Stimulated activated naive CD4-positive, alpha-beta T cell (primary cell): ENCODE measurements at regions not wholly inside any gene's neighbourhood (a gene's known extent, or its start where the extent isn't known, plus 50 kb on each side); places are given as distances from the start of the nearest gene placed in this dataset.

Experiments used
- DNase-seq, 6 experiments: peaks; one replicate each; lab custom pipeline; 2025; lab: John Stamatoyannopoulos, UW

DNA sequence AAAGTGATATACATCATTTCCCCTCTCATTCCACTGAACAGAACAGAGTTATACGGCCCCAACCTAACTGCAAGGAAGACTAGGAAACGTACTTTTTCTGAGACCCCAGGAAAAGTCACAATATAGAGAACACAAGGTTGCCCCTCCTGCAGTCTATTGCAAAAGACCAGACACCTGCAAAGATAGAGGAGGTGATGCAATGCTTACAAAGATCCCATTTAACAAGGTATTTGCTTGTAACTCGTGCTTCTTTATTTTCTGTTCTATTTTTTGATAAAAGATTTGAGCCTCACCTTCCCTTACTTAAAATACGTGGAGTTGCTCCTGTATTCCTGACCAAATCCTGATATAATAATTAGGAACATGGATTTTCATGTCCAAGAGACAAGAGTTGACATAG, 793.0 kb upstream of the ID2 start:
- no peak for DNase-seq

DNA sequence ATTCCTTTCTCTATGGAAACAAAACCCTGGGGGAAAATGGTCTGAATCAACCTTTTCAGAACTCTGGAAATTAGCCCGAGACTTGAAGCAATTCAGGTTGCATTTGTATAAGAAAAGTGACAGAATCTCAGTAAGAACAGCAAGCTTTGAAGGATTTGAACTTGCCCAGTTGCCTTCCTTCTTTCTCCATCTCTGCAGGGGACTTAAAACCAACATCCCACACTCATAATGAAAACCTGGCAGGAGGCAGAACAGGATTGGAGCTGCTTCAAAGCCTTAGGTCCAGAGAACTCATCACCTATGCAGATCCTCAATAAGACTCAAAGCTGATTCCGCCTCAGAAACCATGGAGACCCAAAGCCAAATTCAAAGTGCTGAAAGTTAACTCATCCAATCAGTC, 790.5 kb upstream of the ID2 start:
- DNase-seq = no peak

DNA sequence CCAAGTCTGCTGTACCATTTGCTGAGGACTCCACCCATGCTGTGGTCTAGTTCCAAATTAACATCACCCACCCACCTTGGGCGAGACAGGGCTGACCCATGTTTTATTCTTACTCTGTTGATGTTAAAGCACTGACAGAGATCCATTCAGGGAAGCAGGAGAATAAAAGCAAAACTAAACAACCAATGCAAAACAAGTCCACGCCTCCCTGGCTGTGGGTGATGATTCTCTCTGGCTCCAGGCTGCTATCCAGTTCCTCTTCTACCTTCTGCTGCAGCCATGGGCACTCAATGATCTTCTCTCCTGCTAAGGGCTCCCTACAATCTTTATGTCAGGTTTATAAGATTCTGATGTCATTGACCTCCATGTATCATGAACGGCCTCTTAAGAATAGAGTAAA, 786.6 kb upstream of the ID2 start:
- DNase-seq = no peak

DNA sequence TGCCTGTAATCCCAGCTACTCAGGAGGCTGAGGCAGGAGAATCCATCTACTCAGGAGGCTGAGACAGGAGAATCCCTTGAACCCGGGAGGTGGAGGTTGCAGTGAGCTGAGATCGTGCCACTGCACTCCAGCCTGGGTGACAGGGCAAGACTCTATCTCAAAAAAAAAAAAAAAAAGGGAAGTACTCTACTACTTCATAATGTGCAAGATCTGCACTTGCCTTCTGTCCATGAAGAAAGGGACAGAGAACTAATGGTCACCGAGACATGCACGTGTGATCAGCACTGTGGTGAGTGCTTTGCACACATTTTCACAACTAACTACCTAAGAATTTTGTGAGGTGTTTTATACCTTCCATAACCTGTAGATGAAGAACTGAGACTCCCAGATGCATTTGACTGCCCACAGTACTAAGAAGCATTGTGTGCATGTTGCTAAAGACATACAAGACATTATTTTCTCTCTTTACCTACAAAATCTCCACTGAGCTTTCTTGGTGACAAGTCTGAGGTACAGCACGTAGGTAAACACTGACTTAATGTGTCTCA, 784.8 kb upstream of the ID2 start:
- DNase-seq = no peak

DNA sequence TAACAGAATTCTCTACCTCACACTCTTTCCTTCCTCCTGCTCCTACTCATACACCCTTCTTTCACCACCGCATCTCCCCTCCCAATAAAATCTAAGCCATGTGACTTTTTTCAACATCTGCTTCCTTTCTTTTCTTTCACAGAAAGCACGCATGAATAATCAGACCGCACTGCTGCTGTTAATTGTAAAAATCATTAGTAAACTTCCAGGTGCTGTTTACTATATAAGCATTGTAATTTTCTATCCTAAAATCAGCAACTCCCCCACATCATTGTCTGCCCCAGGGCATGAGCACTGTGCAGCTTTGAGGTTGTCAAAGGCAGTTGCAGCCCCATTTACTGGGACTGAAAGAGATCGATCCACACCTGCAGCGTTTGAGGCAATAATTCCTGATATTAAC, 782.6 kb upstream of the ID2 start:
- DNase-seq = no peak

DNA sequence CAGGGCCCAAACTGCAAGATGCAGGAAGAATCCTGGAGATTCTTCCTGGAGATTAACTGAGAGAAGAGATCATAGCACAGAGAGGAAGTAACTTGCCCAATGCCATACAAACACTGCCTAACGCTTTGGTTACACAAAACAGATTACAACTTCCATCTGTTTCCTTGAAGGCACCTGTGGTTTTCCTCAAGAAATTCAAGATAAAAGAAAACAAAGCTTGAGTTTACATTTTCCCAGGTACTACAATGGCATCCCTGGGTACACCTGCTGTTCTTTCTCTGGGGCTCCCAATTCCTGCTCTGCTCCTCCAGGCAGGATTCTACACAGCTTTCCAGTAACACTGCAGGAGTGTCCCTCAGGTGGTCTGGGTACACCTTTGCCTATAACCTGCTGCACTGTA, 781.9 kb upstream of the ID2 start:
- DNase-seq = no peak

DNA sequence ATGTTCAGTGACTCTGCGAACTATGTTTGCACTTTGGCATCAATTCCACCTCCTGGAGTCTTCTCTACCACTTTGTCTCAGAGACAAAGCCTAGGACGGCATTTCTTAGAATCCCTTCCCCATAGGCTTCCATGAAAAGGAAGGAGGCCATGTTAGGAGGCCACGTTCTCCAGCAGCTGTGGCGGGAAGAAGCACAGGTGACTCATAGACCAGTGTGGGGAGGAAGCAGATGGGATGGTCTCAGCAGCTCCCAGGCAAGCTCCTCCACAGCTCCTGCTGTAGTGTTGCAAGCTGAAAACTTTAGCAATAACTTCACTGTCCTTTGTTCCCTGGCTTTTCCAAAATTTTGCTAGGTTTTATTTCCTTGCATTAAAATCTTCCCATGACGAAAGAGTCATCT, 781.3 kb upstream of the ID2 start:
- DNase-seq = no peak

DNA sequence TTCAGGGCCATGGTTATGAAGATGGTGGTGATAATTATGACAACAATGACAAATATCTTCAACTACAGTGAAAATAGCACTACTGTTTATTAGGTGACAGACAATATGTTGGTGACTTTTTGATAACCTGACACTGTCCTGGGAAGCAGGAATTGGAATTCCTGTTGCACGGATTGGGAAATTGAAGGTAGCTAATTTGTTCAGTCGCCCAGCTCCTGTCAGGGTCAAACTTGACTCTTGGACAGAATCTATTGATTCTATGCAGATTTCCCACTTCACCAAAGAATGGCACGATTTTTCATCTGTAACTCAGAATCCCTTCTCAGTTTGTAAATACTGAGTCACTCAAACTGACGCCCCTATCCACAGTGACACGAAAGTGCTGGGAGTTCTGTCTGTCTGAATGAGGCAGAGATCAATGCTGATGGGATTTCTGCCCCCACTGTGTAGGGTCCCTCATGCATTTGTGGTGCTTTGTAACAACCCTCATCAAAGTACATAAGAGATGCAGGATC, 779.5 kb upstream of the ID2 start:
- DNase-seq = no peak

DNA sequence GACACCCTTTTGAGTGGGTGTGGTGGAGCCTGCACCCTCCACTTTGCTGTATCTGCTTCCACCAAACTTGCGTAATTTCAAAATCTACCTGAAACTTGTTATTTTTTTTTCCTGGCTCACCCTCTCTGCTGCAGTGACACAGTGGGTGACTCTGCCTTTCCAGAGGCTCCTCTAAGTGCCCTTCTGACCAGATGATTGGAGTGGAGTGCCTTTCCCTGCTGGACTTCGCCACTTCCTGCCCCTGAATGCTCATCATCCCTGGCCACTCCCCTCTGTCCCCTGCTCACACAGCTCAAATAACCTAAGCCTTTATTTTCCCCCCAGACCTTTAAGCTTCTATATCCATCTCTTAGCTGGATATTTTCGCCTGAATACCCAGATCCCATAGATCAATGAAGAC, 777.5 kb upstream of the ID2 start:
- DNase-seq = no peak

DNA sequence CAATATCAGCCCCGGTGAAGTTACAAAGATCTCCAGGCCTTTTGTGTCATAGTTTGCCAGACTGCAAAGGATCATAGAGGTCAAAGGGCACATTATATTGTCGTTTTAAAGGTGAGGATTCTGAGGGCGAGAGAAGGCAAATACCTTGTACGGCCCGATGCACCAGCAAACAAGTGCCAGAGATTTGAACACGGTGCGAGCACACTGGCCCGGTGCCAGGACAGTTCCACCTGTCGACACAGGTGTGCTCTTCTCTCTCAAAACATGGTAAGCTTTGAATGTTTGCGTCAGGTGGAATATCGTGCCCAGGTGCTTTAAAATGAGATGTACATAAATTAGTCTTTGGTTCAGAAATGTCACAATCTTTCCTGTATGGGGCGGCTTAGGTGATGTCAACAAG, 776.1 kb upstream of the ID2 start:
- DNase-seq = no peak

DNA sequence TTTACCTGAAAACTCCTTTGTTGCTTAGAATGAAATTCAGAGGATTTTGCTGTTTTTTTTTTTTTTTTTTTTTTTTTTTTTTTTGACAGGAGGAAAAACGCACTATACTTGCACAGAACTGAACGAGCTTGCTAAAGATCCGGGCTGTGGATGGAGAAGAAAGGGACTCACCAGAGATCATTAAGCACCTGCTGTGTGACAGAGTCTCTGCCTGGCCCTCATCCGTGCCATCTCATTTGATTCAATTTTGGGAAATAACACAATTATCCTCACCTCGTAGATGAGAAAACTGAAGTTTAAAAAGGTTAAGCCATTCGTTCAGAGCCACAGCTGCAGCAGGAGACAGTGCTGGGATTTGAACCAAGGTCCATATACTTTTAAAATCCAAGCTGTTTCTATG, 775.4 kb upstream of the ID2 start:
- DNase-seq = no peak

DNA sequence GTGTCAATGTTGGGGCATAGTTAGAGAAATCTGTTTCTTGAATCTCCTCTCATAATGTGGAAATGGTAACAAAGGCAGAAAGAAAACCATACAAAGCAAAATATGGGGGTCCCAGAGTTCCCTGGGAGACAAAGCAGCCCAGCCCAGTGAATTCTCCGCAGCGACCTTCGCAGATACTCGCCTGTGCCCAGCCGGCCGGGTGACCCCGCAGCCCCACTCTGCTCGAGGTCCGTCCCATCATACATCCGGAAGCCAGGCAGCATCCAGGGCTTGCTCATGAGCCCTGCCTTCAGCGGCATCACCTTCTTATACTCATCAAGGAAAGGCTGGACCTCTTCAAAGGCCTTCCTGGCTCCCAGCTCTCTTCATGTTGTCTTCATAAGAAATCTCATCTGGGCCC, 774.8 kb upstream of the ID2 start:
- DNase-seq = no peak

DNA sequence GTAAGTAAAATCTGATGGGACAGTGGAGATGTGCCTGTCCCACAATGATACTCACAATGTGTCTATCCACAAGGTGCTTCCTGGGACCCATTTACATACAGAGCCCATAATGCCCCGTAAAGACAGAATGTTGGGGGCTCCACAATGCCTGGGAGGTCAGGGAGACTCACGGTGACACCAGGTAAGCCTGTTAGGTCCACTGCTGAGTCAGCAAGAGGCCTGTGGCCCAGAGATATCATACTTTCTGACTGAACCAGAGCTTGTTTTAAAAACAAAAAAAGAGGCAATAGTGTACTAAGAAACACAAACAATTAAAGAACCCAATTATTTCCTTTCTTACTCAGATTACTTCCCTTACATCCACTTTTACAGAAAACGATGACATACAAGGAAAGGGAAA, 771.1 kb upstream of the ID2 start:
- no peak for DNase-seq

DNA sequence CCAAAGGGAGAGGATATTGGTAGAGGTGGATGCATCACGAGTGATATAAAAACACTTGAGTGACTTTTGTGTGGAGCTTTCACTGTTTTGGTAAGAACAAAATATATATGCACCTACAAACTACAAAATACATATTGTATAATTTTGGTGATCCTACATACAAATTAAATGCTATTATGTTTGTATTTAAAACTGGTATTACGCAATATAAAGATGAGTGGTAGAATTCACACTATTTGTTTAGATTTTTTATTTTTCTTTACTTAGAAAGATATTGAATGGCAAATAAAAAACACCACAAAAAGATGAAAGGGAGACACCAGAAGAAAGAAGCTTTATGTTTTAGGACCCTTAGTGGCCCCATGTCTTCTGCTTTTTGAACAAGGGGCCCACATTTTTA, 770.7 kb upstream of the ID2 start:
- no peak for DNase-seq

DNA sequence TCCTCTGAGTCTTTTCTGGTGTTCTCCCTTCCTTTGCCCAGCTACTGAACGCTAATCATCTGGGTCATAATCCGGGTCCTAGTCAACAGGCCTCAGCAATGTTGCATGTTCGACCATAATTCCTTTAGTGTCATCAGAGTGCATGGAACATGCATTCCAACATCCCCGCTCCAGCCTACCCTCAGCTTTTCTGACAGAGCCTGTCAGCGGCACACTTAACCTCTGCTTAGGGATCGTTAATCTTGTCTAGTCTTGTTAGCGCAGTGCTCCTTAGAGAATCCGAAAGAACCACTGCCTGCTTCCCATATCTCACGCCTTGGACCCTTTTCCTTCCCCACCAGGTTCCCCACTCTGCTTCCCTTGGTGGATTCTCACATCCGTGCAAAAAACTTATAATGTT, 767.9 kb upstream of the ID2 start:
- no peak for DNase-seq

DNA sequence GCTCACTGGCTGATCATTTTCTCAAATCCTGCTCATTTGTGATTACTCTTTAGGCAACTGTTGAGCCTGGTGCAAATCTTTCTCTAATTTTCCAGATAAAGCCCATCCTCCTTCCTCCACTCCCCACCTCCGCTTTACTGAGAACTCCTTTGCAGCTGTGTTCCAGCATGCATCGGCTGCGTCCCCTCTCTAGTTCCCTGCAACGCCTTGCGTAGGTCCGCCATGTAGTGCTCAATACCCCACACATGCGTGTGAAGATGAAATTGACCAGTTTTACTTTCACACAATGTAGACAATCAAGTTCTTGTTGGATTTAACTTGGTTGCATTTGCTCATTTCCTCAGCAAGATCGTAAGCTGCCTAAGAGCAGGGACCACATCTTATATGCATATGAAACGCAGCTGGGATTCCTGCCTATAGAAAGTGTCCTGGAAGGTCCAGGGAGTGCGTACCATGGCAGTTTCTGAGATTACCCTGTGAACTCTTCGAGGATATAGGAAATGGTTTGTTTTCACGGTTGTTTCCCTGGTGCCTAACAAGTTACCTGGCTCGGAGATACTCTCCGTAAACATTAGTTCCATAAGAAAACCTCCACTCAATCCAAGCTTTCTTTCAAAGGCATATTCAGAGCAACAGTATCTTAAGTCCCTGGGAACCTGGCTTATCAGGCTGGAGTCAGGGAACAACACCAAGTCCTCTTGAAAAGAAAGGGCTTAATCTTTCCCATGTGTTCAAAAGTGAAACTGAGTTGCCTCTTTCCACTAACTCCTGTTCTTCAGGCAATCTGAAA, 766.4 kb upstream of the ID2 start:
- no peak for DNase-seq

DNA sequence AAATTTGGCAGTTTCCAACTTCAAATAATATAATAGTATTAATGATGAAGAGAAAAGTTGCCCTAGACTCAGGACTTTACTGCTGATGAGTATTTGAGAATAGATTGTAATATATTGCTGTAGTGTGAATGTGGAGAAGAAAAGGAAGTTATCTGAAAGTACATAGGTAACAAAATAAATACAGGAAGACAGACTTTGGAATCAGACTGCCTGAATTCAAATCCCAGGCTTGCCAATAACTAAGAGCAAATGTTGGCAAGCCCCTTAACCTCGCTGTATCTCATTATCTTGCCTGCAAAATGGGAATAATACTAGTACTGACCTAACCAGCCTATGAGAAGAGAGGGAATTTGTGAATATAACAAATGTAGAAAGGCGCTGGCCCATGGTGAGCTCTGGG, 765.2 kb upstream of the ID2 start:
- no peak for DNase-seq

DNA sequence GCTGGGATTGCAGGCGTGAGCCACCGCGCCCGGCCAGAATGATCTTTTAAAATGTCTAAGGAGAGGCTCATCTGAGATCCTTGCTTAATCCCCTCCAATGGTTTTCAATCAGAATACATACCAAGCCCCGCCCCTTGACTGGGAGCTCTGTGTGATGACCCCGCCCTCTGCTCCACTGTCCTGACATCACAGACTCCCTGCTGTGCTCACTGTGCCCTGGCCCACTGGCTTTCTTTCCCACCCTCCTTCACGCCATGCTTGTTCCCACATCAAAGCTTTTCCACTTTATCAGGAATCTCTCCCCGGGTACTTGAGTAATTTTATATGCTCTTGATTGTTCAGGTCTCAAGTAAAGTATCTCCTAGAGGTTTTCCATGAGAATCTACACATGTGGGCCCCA, 762.3 kb upstream of the ID2 start:
- no peak for DNase-seq

DNA sequence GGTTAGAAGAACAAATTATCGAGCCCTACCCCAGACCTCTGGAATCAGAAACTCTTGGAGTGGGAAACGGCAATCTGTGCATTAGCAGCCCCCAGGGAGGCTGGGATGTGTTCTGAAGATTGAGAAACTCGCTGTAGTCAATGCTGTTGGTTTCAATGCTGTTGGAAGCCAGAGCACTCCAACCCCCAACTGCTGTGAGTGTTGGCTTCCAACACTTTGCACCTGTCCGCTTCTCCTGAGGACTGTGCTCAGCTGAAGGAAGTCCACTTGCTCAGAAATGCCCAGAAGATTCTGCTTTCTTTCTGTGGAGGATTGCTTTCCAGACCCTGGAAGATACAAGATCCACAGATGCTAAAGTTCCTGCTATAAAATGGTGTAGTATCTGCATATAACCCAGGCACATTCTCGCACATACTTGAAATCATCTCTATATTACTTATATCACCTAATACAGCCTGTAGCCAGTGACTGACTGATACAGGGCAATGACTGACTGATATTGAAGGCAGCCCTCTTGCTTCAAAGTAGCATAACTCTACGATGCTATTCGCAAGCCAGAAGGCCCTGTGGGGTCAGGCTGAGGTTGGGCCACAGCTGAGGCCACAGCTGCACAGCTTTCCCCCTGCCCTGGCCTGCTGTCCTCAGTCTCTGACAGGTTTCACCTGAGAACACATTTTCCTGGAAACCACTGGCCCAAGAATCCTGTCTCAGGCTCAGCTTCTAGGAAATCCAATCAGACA, 757.7 kb upstream of the ID2 start:
- no peak for DNase-seq

DNA sequence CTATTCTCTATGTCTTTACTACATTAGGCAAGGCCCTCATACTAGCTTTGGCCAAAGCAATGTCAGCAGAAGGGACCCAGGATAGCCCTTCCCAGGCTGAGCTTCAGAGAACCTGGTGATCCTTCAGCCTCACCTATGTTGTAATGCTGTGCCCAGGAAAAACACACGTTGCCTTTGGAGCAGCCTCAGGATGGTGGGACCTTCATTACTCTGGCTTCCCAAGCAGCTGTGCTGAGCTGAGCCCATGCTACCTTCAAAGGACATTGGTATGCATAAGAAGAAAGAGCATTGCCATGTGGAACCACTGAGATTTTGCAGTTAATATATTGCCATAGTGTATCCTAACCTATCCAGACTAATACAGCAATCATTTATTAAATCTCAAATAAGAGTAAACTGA, 756.4 kb upstream of the ID2 start:
- DNase-seq = no peak

DNA sequence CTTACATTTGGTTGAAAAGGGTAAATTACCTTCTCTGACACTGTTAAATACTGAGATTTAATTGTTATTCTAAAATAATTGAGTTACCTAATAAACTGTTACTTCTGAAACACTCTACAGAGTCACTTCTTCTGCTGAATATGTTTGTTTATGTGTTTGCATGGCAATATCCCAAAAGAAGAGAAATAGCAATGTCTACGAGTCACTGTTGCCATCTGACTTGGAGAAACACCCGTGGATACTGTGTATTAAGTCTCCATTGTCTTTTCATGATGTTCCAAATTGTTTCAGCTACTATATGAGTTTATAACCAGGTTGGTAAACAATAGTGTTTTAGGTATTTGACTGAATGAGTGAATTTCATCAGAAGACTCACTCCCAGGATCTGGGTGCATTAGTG, 754.2 kb upstream of the ID2 start:
- no peak for DNase-seq

DNA sequence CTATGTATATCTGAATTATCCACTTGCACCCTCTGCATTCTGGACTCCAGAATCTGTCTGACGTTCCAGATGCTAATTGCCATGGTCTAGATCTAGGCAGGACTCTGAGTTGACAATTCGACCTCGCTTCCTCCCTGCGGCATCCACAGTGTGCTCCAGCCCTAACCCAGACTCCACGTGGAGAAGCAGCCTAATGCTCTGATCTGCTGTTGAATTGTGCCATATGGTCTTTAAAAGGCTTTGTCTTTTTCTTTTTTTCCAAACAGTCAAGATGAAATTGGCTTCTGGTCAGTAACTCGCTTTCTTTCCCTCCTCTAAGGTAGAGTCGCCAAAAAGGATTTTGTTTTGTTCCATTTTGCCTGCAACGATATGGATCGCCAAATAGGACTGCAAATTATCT, 752.6 kb upstream of the ID2 start:
- no peak for DNase-seq
